Muscle layer of colon (tissue), 2 donors: ENCODE measurements at regions not wholly inside any gene's neighbourhood (a gene's known extent, or its start where the extent isn't known, plus 50 kb on each side); places are given as distances from the start of the nearest gene placed in this dataset.

Source experiments
- H3K27ac ChIP-seq: one replicate; pipeline ENCODE4 v1.7.0; 2013; ENCODE audit warnings: low read depth, mild to moderate bottlenecking, low read length, moderate library complexity
- H3K27me3 ChIP-seq, 2 donors: one replicate each; pipeline ENCODE4 v1.7.0; 2013; ENCODE audit warnings: low read length in 2 of 2, mild to moderate bottlenecking in 2 of 2; ENCODE audit not compliant: insufficient read depth in 2 of 2, control insufficient read depth in 1 of 2
- H3K36me3 ChIP-seq: one replicate; pipeline ENCODE4 v1.7.0; 2013; ENCODE audit warnings: mild to moderate bottlenecking, low read length; ENCODE audit not compliant: insufficient read depth
- H3K4me1 ChIP-seq: one replicate; pipeline ENCODE4 v1.7.0; 2013; ENCODE audit warnings: mild to moderate bottlenecking, low read length; ENCODE audit not compliant: insufficient read depth
- H3K4me3 ChIP-seq, 2 donors: one replicate each; pipeline ENCODE4 v1.7.0; 2013; ENCODE audit warnings: low read length in 2 of 2, low read depth in 1 of 2, mild to moderate bottlenecking in 1 of 2, moderate library complexity in 1 of 2
- H3K9ac ChIP-seq: one replicate; pipeline ENCODE4 v1.7.0; 2013; ENCODE audit warnings: low read length
- H3K9me3 ChIP-seq: one replicate; pipeline ENCODE4 v1.7.0; 2013; ENCODE audit warnings: mild to moderate bottlenecking, low read length
- donor health status: abdominal sarcoma.
- donor health status: Adenocarcinoma of cecum.

DNA sequence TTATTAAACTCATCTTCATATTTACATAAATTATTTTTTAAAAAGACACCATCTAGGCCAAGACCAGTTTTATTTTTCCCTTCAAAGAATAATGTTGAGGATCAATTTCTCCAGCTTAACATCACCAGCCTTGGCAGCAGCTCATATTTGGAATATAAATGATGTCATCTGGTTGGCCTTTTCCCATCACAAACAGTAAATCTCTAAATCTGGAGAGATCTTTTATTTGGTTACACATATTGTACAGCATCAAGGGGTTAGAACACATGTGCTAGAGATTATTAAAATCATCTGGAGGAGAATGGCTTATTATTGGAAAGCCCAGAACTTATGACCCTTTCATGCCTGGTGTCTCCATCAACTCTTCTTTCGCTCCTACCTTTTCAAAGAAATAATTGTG lies 508.8 kb downstream of the PLPP3 start:
- H3K27ac ChIP-seq = no peak overlapping the region
- H3K27me3 ChIP-seq = no peaks in the 10 kb centered on the region
- no peak overlapping the region for H3K4me3 ChIP-seq
- no peaks in the 10 kb centered on the region for H3K36me3 ChIP-seq
- H3K4me1 ChIP-seq = peaks cover 14% of the 10 kb centered on the region
- H3K9ac ChIP-seq = no peak overlapping the region
- H3K9me3 ChIP-seq = no peaks in the 10 kb centered on the region

DNA sequence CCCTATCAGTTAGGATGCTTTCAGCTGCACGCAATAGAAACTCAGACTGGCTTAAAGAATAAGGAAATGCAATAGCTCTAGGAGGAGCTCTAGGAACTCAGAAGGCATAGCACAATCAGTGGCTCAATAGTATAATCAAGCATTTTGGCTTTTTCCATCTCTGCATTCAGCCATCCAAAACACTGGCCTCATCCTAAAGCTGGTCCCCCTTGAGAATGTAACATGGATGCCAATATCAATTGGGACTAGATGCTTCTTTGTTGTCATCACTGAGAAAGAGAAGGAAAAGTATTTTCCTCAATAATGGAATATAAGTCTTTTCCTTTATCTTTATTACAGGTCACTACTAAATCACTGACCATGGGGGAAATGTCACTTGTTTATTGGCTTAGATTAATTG lies 509.5 kb downstream of the PLPP3 start:
- Histone ChIP-seq H3K9me3 (no peaks in the 10 kb centered on the region), H3K36me3 (no peaks in the 10 kb centered on the region), H3K27ac (no peak overlapping the region), H3K4me1 (peaks cover 14% of the 10 kb centered on the region), H3K4me3 (no peak overlapping the region), H3K9ac (no peak overlapping the region), H3K27me3 (no peaks in the 10 kb centered on the region)

DNA sequence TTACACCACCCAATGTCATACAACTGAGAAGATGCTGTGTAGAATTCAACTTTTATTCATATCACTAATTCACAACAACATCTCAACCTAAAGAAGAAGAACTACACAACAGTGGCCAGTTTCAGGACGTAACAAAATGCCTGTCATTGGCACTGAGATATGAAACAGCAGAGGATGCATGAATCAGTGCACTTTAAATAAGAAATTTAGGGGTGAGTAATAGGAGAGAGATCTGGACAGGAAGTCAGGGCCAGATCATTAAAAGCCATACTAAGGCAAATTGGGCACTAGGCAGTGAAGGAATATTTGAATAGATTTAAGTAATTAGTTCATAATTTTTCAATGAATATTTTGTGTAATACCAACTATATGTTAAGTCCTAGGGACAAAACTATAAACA lies 510.5 kb downstream of the PLPP3 start:
- Histone ChIP-seq H3K27me3 (no peaks in the 10 kb centered on the region), H3K4me3 (no peak overlapping the region), H3K27ac (no peak overlapping the region), H3K9ac (no peak overlapping the region), H3K9me3 (no peaks in the 10 kb centered on the region), H3K4me1 (peaks cover 6% of the 10 kb centered on the region), H3K36me3 (no peaks in the 10 kb centered on the region)

DNA sequence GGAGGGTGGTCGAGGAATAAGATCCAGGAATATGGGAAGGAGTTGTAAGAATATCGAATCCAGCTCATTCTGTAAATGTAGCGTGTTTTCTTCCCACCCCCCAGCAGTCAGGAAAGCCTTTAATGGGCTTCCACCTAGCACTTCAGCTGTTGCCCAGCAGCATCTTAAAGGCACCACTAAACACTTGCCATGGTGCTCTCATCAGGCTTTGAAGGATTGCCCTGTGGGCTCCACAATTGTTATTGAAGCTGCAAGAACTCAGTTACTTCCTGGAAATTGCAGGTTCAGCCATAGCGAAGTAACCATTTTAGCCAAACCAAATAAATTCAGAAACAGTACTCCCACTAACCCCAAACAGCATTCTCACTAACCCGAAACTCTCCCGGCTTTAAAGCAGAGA lies 511.2 kb downstream of the PLPP3 start:
- no peaks in the 10 kb centered on the region for H3K4me1 ChIP-seq
- H3K9me3 ChIP-seq = no peaks in the 10 kb centered on the region
- no peak overlapping the region for H3K4me3 ChIP-seq
- H3K36me3 ChIP-seq = no peaks in the 10 kb centered on the region
- no peak overlapping the region for H3K27ac ChIP-seq
- H3K27me3 ChIP-seq = no peaks in the 10 kb centered on the region
- no peak overlapping the region for H3K9ac ChIP-seq

DNA sequence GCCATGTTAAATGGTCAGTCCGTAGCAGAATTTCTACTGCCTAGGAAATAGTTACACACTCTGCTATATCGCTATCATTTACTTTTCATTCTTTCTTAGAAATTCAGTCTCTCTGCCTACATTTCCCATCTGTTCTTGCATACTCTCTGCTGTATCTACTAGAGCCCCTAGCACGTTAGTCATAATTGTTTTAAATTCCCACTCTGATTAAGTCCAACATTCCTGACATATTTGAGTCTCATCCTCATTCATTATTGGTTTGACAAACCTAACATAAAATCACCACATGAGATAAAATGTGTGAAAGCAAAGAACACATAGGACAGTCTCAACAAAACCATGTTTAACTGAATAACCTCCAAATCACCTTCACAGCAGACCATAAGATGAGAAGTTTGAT lies 513.6 kb downstream of the PLPP3 start:
- Histone ChIP-seq H3K36me3 (no peaks in the 10 kb centered on the region), H3K27me3 (no peaks in the 10 kb centered on the region), H3K9me3 (no peaks in the 10 kb centered on the region), H3K4me3 (no peak overlapping the region), H3K4me1 (no peaks in the 10 kb centered on the region), H3K9ac (no peak overlapping the region), H3K27ac (no peak overlapping the region)

DNA sequence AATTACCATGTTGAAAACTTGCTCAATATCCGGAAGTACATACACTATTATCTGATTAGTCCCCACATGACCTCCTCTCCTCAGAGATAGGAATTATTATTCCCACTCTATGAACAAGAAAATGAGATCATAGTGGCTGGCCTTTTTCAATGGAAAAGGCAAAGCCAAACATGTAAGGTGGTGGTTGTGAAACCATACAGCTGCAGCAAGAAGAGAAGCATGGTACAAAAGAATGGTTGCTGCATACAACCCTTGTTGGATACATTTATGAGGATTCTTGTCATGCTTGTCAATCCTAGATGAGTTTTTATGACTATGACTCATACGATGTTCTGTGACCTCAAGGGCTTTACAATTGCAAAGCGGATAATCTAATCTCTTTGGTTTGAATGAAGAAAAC lies 514.7 kb downstream of the PLPP3 start:
- no peak overlapping the region for H3K4me3 ChIP-seq

DNA sequence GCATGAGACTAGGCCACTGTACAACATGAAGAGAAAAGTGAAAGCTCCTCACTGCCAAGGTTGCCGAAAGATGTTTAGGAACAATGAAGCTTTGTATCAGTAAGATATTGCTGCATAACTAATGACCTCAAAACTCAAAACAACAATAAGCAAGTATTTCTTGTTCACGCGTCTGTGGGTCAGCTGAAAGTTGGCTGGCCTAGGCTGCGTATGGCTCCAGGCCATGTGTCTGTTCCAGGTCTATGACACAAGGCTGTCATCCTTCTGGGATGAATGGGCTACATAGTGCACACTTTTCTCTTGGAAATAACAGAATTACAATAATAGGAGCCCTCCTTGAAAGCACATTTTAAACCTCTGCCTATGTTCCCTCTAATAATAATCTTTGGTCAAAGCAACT lies 515.9 kb downstream of the PLPP3 start:
- Histone ChIP-seq H3K27me3 (no peaks in the 10 kb centered on the region), H3K36me3 (no peaks in the 10 kb centered on the region), H3K9ac (no peak overlapping the region), H3K9me3 (no peaks in the 10 kb centered on the region), H3K4me1 (no peaks in the 10 kb centered on the region), H3K4me3 (no peak overlapping the region), H3K27ac (no peak overlapping the region)

More for the DNA sequence above, 514.7 kb downstream of the PLPP3 start:
- Histone ChIP-seq H3K9ac (no peak overlapping the region), H3K27me3 (no peaks in the 10 kb centered on the region), H3K27ac (no peak overlapping the region), H3K36me3 (no peaks in the 10 kb centered on the region), H3K4me1 (no peaks in the 10 kb centered on the region), H3K9me3 (no peaks in the 10 kb centered on the region)

DNA sequence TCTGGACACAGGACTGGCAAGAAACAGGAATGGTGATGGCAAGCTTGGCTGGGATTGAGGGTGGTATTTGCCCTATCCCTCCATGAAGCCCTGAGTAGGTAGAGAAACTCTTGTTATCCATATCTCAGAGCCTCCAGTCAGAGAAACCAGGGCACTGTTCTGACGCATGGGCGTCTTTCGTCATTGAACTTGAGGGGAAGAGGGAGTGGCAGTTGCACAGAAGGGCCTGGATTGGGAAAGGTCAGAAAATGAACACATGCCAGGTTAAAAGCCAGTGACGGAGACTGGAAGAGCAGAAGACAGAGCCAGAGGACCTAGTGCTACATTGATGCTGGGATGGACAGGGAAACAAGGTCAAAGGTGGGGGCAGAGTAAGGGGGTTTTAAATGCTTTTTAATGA lies 516.7 kb downstream of the PLPP3 start:
- Histone ChIP-seq H3K4me1 (peaks cover 4% of the 10 kb centered on the region), H3K27me3 (no peaks in the 10 kb centered on the region), H3K9me3 (no peaks in the 10 kb centered on the region), H3K36me3 (no peaks in the 10 kb centered on the region), H3K27ac (no peak overlapping the region), H3K9ac (no peak overlapping the region), H3K4me3 (no peak overlapping the region)

DNA sequence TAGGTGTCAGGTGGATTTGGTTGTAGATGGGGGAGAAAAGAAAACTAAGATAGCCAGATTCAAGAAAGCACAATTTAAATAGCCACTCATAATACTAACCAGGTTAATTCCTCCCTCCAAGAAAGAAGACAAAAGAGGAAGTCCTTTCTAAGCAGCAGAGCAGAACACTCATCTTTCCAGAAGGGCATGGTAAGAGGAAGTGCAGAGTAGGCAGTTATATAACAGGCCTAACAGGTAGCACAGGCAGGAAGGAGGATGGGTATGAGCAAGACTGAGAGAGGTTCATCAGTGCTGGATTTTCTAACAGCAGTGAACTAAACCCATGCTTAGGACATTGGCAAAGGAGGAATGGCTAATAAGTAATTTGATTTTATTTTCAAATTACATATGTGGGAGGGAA lies 517.5 kb downstream of the PLPP3 start:
- Histone ChIP-seq H3K27me3 (no peaks in the 10 kb centered on the region), H3K9ac (no peak overlapping the region), H3K9me3 (no peaks in the 10 kb centered on the region), H3K4me3 (no peak overlapping the region), H3K36me3 (no peaks in the 10 kb centered on the region), H3K4me1 (peaks cover 12% of the 10 kb centered on the region), H3K27ac (no peak overlapping the region)

DNA sequence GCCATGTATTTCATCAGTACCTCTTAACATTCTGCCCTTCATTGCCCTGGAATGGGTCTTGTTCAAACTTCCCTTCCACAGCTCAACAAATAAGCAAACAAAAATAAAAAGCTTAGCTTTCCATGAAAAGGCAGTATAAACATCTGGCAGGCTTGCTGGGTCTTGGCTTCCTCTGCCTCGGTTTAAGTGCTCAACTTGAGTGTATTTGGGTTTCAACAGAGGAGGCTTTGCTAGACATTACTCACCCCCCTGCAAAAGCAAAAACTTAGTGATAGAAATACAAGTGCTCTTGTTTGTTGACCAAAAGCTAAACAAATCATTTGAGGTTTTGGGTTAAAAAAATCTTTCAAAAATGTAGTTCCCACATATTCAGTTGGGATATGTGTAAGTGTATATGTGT lies 518.5 kb downstream of the PLPP3 start:
- Histone ChIP-seq H3K9me3 (no peaks in the 10 kb centered on the region), H3K36me3 (no peaks in the 10 kb centered on the region), H3K4me3 (no peak overlapping the region), H3K27me3 (no peaks in the 10 kb centered on the region), H3K27ac (no peak overlapping the region), H3K9ac (no peak overlapping the region), H3K4me1 (peaks cover 13% of the 10 kb centered on the region)

DNA sequence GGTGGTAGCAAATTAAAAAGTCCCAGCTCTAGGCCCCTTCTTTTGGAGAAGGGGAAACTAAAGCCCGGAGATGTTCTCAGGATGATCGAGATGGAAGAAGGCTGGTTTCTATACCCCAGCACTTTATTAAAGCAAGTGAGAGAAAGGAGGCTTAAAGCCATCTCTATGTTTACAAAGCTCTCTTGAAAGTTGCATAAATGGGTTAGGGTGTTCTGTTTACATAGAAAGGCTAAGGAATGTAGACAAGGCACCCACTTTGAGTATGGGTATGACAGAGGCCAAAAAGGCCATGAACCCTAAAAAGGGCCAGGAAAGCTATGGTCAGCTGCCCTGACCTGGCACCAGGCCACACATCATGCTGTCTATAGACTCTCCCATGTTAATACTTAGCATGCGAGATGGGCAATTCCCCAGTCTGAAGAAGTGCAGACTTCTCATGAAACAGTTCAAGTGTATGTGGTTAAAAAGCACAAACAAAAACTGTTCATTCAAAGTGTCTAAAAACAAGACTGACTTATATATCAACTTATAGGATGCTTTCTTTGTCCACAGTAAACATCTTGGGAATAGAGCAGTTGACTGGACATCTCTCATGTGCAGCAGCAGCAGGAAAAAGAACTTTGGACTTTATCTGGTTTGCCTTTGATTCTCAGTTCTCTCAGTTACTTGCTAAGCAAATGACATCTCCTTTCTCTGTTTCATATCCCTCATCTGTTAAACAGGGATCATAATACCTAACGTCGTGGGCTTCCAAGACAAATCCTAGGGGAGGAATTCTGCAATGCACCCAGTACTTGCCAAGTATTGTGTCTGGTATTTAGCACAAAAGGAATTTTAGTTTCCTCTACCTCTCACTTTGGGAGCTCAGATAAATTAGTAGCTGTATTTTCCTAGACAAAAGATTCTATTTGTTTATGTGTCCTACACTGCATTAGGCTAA lies 521.6 kb downstream of the PLPP3 start:
- Histone ChIP-seq H3K4me1 (peaks cover 13% of the 10 kb centered on the region), H3K36me3 (no peaks in the 10 kb centered on the region), H3K4me3 (no peak overlapping the region), H3K9me3 (no peaks in the 10 kb centered on the region), H3K9ac (no peak overlapping the region), H3K27ac (no peak overlapping the region), H3K27me3 (no peaks in the 10 kb centered on the region)
